HCT116 (cell line): ENCODE measurements at regions not wholly inside any gene's neighbourhood (a gene's known extent, or its start where the extent isn't known, plus 50 kb on each side); places are given as distances from the start of the nearest gene placed in this dataset.

ENCODE experiments used
- CBX3 ChIP-seq: IDR thresholded peaks from 2 replicates; pipeline ENCODE4 v1.6.1; 2012; ENCODE audit warnings: low read depth
- CTCF ChIP-seq, 3 experiments: fragments of 200-600 bp in 1 of 3; sonication (generic) in 1 of 3; IDR thresholded peaks in 2 of 3; conservative IDR thresholded peaks in 1 of 3; 2 replicates each; pipeline ENCODE4 v1.5.1; 2012 to 2017; ENCODE audit warnings: low read depth in 2 of 3, low read length in 2 of 3, antibody characterized with exemption in 1 of 3, borderline replicate concordance in 1 of 3, control low read depth in 1 of 3, mild to moderate bottlenecking in 1 of 3, mixed read lengths in 1 of 3, mixed run types in 1 of 3, moderate library complexity in 1 of 3; ENCODE audit not compliant: insufficient read depth in 1 of 3
- EZH2 ChIP-seq: fragments of 200-600 bp; sonication (generic); IDR thresholded peaks from 2 replicates; pipeline ENCODE4 v1.6.1; 2017; ENCODE audit warnings: antibody characterized with exemption, mixed run types
- EZH2phosphoT487 ChIP-seq: fragments of 200-600 bp; IDR thresholded peaks from 2 replicates; pipeline ENCODE4 v1.6.1; 2018; ENCODE audit warnings: antibody characterized with exemption, borderline replicate concordance
- MAX ChIP-seq: IDR thresholded peaks from 2 replicates; pipeline ENCODE4 v1.6.1; 2012
- POLR2A ChIP-seq: IDR thresholded peaks from 2 replicates; pipeline ENCODE4 v1.7.0; 2011; ENCODE audit warnings: borderline replicate concordance; ENCODE audit not compliant: insufficient read depth, insufficient read length; ENCODE audit errors: extremely low read depth
- RAD21 ChIP-seq: IDR thresholded peaks from 2 replicates; pipeline ENCODE4 v1.6.1; 2012; ENCODE audit warnings: low read depth, mild to moderate bottlenecking
- SP1 ChIP-seq: IDR thresholded peaks from 2 replicates; pipeline ENCODE4 v1.6.1; 2012; ENCODE audit warnings: low read depth
- YY1 ChIP-seq: IDR thresholded peaks from 2 replicates; pipeline ENCODE4 v1.6.1; 2011; ENCODE audit warnings: low read length, low read depth, moderate library complexity, mild to moderate bottlenecking; ENCODE audit not compliant: insufficient replicate concordance; ENCODE audit errors: extremely low read depth
- ZFX ChIP-seq: fragments of 450-650 bp; IDR thresholded peaks from 2 replicates; pipeline ENCODE4 v1.6.1; 2017
- ZNF274 ChIP-seq: fragments of 200-500 bp; sonication (Bioruptor generic); IDR thresholded peaks from 2 replicates; pipeline ENCODE4 v1.6.1; 2014; ENCODE audit warnings: mild to moderate bottlenecking, low read depth, low read length, inconsistent platforms

GRCh38 chr6:166763606-166764472 is 136.8 kb upstream of the RPS6KA2 start:
- no peak for TF ChIP-seq ZNF274
- TF ChIP-seq POLR2A = no peak
- no peak for TF ChIP-seq CTCF (IDR thresholded peaks at IDR 0.05 in 2 of 3, conservative IDR thresholded peaks at IDR 0.05 in 1 of 3; ENCODE audit: borderline replicate concordance in 1 of 3, insufficient read depth in 1 of 3, low read depth in 2 of 3, low read length in 2 of 3)
- no peak for TF ChIP-seq YY1
- no peak for TF ChIP-seq RAD21
- no peak for TF ChIP-seq ZFX
- TF ChIP-seq EZH2 = no peak
- no peak for TF ChIP-seq CBX3
- no peak for TF ChIP-seq MAX
- TF ChIP-seq EZH2phosphoT487 = no peak
- no peak for TF ChIP-seq SP1
